RKO (cell line): ENCODE measurements at regions not wholly inside any gene's neighbourhood (a gene's known extent, or its start where the extent isn't known, plus 50 kb on each side); places are given as distances from the start of the nearest gene placed in this dataset.
"Not testable (repeated sequence)": the region's sequence is repeated elsewhere in the genome, so short reads cannot be mapped to it uniquely, and the experiment has no call there.

ENCODE experiments used
- DNase-seq: peaks from one replicate; pipeline ENCODE4 v3.0.0-alpha.2; 2016; ENCODE audit warnings: low spot score

- DNase-seq = no peak
Measured at GRCh38 chr5:152701305-152701949, 296.3 kb upstream of the NMUR2 start.

GRCh38 chr5:152704286-152704685 lies 299.2 kb upstream of the NMUR2 start:
- DNase-seq = no peak

GRCh38 chr5:152711801-152712388 lies 306.8 kb upstream of the NMUR2 start:
- DNase-seq = no peak

- DNase-seq = no peak
Measured at GRCh38 chr5:152717393-152717792, 312.3 kb upstream of the NMUR2 start.

- DNase-seq = no peak
Measured at GRCh38 chr5:152723482-152723881, 318.4 kb upstream of the NMUR2 start.

GRCh38 chr5:152730176-152730575 lies 325.1 kb upstream of the NMUR2 start:
- DNase-seq = no peak

GRCh38 chr5:152736906-152737305 lies 331.8 kb upstream of the NMUR2 start:
- DNase-seq = no peak

- DNase-seq = no peak
Measured at GRCh38 chr5:152739916-152740315, 334.8 kb upstream of the NMUR2 start.

GRCh38 chr5:152741126-152741525 lies 336.0 kb upstream of the NMUR2 start:
- DNase-seq = not testable (repeated sequence)

- DNase-seq = not testable (repeated sequence)
Measured at GRCh38 chr5:152787709-152788217, 382.7 kb upstream of the NMUR2 start.

GRCh38 chr5:152801886-152802285 lies 396.8 kb upstream of the NMUR2 start:
- DNase-seq = no peak

GRCh38 chr5:152804179-152804578 lies 399.1 kb upstream of the NMUR2 start:
- no peak for DNase-seq

GRCh38 chr5:152811988-152812387 lies 406.9 kb upstream of the NMUR2 start:
- no peak for DNase-seq

GRCh38 chr5:152813526-152813925 lies 408.4 kb upstream of the NMUR2 start:
- DNase-seq = no peak

- no peak for DNase-seq
Measured at GRCh38 chr5:152819891-152820290, 414.8 kb upstream of the NMUR2 start.

GRCh38 chr5:152824316-152824715 lies 419.2 kb upstream of the NMUR2 start:
- DNase-seq = no peak

- DNase-seq = no peak
Measured at GRCh38 chr5:152838241-152838786, 433.2 kb upstream of the NMUR2 start.

GRCh38 chr5:152844713-152845112 lies 439.6 kb upstream of the NMUR2 start:
- DNase-seq = no peak

- DNase-seq = no peak
Measured at GRCh38 chr5:152853361-152853760, 448.3 kb upstream of the NMUR2 start.

- DNase-seq = no peak
Measured at GRCh38 chr5:152855441-152855840, 450.4 kb upstream of the NMUR2 start.

- DNase-seq = no peak
Measured at GRCh38 chr5:152861231-152861630, 456.2 kb upstream of the NMUR2 start.

- no peak for DNase-seq
Measured at GRCh38 chr5:152864447-152864846, 459.4 kb upstream of the NMUR2 start.

GRCh38 chr5:152864991-152865390 lies 459.9 kb upstream of the NMUR2 start:
- no peak for DNase-seq

- no peak for DNase-seq
Measured at GRCh38 chr5:152869971-152870370, 464.9 kb upstream of the NMUR2 start.
